HUES64 (cell line): ENCODE measurements at regions not wholly inside any gene's neighbourhood (a gene's known extent, or its start where the extent isn't known, plus 50 kb on each side); places are given as distances from the start of the nearest gene placed in this dataset.
A peak's percentile ranks its signal among the peaks of the same experiment; 100 is the strongest.

Experiments used
- H3K27ac ChIP-seq: 2 replicates; pipeline ENCODE4 v1.7.0; 2013; ENCODE audit warnings: low read depth, low read length, inconsistent platforms
- H3K27me3 ChIP-seq: 2 replicates; pipeline ENCODE4 v1.6.1; 2013; ENCODE audit warnings: mild to moderate bottlenecking, low read length; ENCODE audit not compliant: insufficient read depth
- H3K36me3 ChIP-seq: 2 replicates; pipeline ENCODE4 v1.6.1; 2013; ENCODE audit warnings: mild to moderate bottlenecking, low read length; ENCODE audit not compliant: insufficient read depth
- H3K4me1 ChIP-seq: 2 replicates; pipeline ENCODE4 v1.6.1; 2013; ENCODE audit warnings: mild to moderate bottlenecking, low read length, moderate library complexity; ENCODE audit not compliant: insufficient read depth
- H3K4me3 ChIP-seq: 2 replicates; pipeline ENCODE4 v1.5.1; 2013; ENCODE audit warnings: mild to moderate bottlenecking, low read length, moderate library complexity
- H3K9ac ChIP-seq: 2 replicates; pipeline ENCODE4 v1.6.1; 2013; ENCODE audit warnings: mild to moderate bottlenecking, low read depth, low read length
- H3K9me3 ChIP-seq: 2 replicates; pipeline ENCODE4 v1.6.1; 2013; ENCODE audit warnings: low read depth, low read length; ENCODE audit not compliant: insufficient read depth
- whole genome bisulfite sequencing: fragments of 150-250, 120-280 bp; methylation state at CpG from one replicate; pipeline ENCODE4 v1.1.7; 2013; ENCODE audit warnings: missing lambda C conversion rate; 5-methylcytosine and 5-hydroxymethylcytosine counted together

DNA sequence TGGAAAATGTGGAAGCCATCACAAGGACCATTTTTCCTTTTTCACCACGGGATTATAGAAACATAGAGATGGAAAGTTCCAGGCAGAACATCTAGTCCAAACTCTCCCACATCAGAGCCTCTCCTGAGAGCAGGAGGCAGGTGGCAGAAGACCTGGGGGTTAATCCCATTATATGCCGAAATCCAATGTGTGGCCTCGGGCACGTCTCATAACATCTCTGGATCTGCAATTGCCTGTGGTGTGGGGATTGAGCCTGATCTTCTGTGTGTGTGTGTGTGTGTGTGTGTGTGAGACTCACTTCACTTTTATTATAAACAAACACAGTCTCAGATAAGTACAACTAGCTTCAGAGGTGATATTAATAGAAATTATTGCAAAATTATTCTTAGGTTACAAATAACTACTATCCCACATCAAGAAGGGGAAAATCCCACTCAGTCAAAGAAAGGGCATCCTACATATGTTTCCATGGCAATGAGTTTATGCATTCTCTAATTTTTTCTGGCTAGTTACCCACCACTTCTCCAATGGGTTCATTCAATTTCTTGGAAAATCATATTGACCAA, 199.1 kb downstream of the FOXL1 start:
- no peak overlapping the region for H3K9ac ChIP-seq
- no peaks in the 10 kb centered on the region for H3K27me3 ChIP-seq
- 89% methylated on average over 4 of the region's 4 CpGs for WGBS
- H3K4me1 ChIP-seq = no peaks in the 10 kb centered on the region; the same call in 1 of the 2 replicates
- H3K36me3 ChIP-seq = no peaks in the 10 kb centered on the region
- no peaks in the 10 kb centered on the region for H3K9me3 ChIP-seq
- H3K4me3 ChIP-seq = no peak overlapping the region
- no peak overlapping the region for H3K27ac ChIP-seq

DNA sequence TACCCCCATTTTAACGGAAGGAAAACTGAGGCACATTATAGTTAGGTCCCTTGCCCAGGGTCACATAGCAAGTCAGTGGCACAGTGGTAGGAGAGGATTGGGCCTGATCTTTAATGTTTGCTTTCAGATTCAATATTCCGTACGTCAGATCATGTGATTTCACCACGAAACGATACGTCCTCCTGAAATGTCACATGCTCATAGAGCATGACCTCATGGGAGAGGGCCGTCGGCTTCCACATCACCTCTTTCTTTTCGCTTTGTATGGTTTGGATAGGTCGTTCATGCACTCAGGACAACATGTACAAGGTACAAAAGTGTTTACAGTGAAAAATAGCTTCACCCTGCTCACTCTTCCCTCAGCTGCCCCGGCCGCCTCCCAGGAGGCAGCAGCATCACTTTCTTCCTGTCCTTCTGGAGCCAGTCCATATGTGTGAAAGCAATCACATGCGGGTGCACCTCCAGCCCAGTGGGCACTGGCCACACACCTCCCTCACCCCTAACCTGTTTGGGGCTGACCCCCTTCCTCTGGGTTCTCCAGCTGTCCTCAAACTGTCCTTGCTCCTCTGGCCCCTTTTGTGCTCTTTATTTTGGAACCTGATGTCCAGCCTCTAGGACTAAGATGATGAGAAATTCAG, 199.9 kb downstream of the FOXL1 start:
- H3K27me3 ChIP-seq = no peaks in the 10 kb centered on the region
- H3K36me3 ChIP-seq = no peaks in the 10 kb centered on the region
- H3K9ac ChIP-seq = no peak overlapping the region
- H3K4me3 ChIP-seq = no peak overlapping the region
- no peaks in the 10 kb centered on the region for H3K4me1 ChIP-seq
- H3K9me3 ChIP-seq = no peaks in the 10 kb centered on the region
- WGBS = 90% methylated on average over 13 of the region's 13 CpGs
- H3K27ac ChIP-seq = no peak overlapping the region

DNA sequence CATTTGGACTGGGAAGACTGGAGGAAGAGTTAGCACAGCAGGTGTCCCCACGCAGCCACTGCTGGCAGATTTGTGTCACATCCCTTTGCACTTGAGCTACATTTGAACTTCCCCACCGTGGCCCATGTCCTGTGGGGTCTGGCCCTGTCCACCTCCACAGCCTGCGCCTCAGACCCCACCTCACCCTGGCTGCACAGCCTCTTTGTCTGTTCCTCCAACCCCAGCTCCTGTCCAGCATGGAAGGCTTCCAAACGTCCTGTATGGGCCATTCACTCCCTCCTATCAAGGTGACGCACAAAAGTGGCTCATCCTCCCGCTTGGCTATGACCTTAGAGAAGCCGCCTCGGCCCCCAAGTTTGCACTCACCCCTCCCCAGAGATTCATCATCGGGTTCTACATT, 200.6 kb downstream of the FOXL1 start:
- no peaks in the 10 kb centered on the region for H3K36me3 ChIP-seq
- WGBS = 86% methylated on average over 9 of the region's 9 CpGs
- no peak overlapping the region for H3K4me3 ChIP-seq
- no peak overlapping the region for H3K9ac ChIP-seq
- H3K4me1 ChIP-seq = no peaks in the 10 kb centered on the region
- no peaks in the 10 kb centered on the region for H3K9me3 ChIP-seq
- no peaks in the 10 kb centered on the region for H3K27me3 ChIP-seq
- no peak overlapping the region for H3K27ac ChIP-seq

GRCh38 chr16:86781046-86781445, 202.7 kb downstream of the FOXL1 start:
- Histone ChIP-seq H3K4me3 (no peak overlapping the region), H3K27me3 (no peaks in the 10 kb centered on the region), H3K9me3 (no peaks in the 10 kb centered on the region), H3K36me3 (no peaks in the 10 kb centered on the region), H3K4me1 (no peaks in the 10 kb centered on the region), H3K9ac (no peak overlapping the region), H3K27ac (no peak overlapping the region)
- WGBS = 92% methylated on average over 11 of the region's 11 CpGs

DNA sequence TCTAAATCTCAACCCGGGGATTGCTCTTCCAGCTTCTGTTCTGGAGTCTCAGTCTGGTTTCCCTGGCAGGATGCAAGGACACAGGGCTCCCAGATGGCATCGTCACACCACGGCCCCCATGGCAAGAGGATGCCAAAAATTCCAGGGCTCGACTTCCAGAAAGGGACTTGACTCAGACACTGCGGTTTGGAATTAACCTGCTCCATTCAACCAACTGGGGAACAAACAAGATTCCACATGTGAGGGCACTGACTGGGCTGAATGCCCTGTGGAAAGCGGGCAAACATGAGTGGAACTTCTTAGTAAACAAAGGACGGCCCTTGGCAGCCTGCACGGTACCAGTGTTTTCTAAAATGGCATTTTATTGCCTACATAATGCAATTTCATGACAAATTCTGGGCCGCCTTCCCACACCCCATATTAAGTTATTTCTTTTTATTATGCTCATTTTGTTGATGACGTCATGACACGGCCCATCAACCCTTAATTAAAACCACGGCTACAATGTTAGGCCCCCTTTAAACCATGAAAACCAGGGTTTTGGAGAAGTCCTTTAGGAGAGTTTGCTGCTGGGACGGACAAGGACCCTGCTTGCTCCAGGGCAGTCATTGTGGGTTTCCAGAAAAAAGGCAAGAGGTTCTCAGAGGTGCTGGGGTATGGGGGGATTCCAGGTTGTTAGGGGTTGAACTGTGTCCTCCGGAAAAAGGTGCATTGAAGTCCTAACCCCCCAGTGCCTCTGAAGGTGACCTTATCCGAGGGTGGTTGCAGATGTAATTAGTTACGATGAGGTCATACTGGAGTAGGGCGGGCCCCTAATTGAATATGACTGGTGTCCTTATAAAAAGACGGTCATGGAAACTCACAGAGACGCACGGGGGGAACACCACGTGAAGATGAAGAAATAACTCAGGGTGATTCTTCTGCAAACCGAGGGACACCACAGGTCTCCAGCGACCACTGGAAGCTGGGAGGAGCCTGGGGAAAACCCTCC, 205.6 kb downstream of the FOXL1 start:
- 88% methylated on average over 22 of the region's 23 CpGs for WGBS
- H3K9ac ChIP-seq = no peak overlapping the region
- peaks cover 12% of the 10 kb centered on the region for H3K4me1 ChIP-seq
- no peak overlapping the region for H3K27ac ChIP-seq
- no peaks in the 10 kb centered on the region for H3K27me3 ChIP-seq
- H3K4me3 ChIP-seq = no peak overlapping the region
- no peaks in the 10 kb centered on the region for H3K36me3 ChIP-seq
- no peaks in the 10 kb centered on the region for H3K9me3 ChIP-seq

- no peak overlapping the region for H3K27ac ChIP-seq
- H3K4me1 ChIP-seq = peaks cover 23% of the 10 kb centered on the region
- no peak overlapping the region for H3K9ac ChIP-seq
- no peaks in the 10 kb centered on the region for H3K36me3 ChIP-seq
- no peak overlapping the region for H3K4me3 ChIP-seq
- 96% methylated on average over 4 of the region's 4 CpGs for WGBS
- no peaks in the 10 kb centered on the region for H3K27me3 ChIP-seq
- no peaks in the 10 kb centered on the region for H3K9me3 ChIP-seq
Measured at GRCh38 chr16:86786338-86786737, 208.0 kb downstream of the FOXL1 start.

GRCh38 chr16:86786994-86787393, 208.6 kb downstream of the FOXL1 start:
- Histone ChIP-seq H3K4me3 (no peak overlapping the region), H3K27me3 (no peaks in the 10 kb centered on the region), H3K4me1 (peaks cover 23% of the 10 kb centered on the region), H3K9me3 (no peaks in the 10 kb centered on the region), H3K27ac (no peak overlapping the region), H3K9ac (no peak overlapping the region), H3K36me3 (no peaks in the 10 kb centered on the region)
- WGBS = 92% methylated on average over 1 of the region's 1 CpG

GRCh38 chr16:86787538-86787937, 209.2 kb downstream of the FOXL1 start:
- 97% methylated on average over 3 of the region's 5 CpGs for WGBS

GRCh38 chr16:86789621-86790051, 211.3 kb downstream of the FOXL1 start:
- Histone ChIP-seq H3K4me3 (no peak overlapping the region), H3K9me3 (no peaks in the 10 kb centered on the region), H3K27me3 (no peaks in the 10 kb centered on the region), H3K36me3 (no peaks in the 10 kb centered on the region), H3K27ac (0 out of 2 replicates have a peak overlapping the region, but pooled peaks have one; percentile 8), H3K4me1 (peaks cover 23% of the 10 kb centered on the region), H3K9ac (no peak overlapping the region)
- WGBS = 76% methylated on average over 13 of the region's 13 CpGs

More at GRCh38 chr16:86787538-86787937, 209.2 kb downstream of the FOXL1 start:
- no peaks in the 10 kb centered on the region for H3K9me3 ChIP-seq
- no peaks in the 10 kb centered on the region for H3K27me3 ChIP-seq
- no peak overlapping the region for H3K27ac ChIP-seq
- H3K4me3 ChIP-seq = no peak overlapping the region
- H3K9ac ChIP-seq = no peak overlapping the region
- no peaks in the 10 kb centered on the region for H3K36me3 ChIP-seq
- H3K4me1 ChIP-seq = peaks cover 23% of the 10 kb centered on the region

DNA sequence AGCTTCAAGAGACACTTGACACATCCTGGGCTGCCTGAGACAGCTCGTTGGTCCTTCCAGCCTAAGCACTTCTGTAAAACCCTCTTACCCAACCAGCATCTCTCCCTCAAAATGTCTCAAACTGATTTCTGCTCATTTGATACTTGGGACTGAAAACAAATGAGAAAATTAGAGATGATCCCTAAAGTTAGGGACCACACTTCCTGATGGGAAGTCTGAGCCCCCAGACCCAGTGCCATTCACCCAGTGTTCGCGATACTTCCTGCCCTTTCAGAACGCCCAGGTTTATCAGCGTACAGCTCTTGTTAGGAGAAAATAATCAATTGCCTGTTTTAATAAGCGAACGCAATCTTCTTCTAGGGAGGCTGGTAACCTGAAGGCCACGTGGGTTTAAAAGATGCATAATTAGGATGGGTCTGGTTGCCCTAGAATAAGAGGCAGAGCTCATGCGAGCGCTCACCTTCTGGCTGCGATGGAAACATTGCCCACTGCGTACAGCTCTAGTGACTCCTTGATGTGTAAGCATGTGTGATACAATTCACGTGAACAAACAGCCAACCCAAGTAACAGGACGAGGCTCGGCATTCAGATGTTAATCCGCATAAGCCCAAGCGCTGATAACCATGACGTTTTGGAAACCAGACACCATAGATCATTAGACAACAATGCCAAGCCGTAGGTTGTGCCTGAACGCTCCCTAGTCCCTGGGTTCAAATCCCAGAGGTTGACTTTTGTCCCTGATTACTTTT, 213.1 kb downstream of the FOXL1 start:
- Histone ChIP-seq H3K9me3 (no peaks in the 10 kb centered on the region), H3K9ac (no peak overlapping the region), H3K27ac (no peak overlapping the region), H3K27me3 (no peaks in the 10 kb centered on the region), H3K4me3 (no peak overlapping the region), H3K36me3 (no peaks in the 10 kb centered on the region), H3K4me1 (peaks cover 23% of the 10 kb centered on the region)
- 72% methylated on average over 20 of the region's 20 CpGs for whole genome bisulfite sequencing
